ENCODE measurements at regions not wholly inside any gene's neighbourhood (a gene's known extent, or its start where the extent isn't known, plus 50 kb on each side); places are given as distances from the start of the nearest gene placed in this dataset.

DNA sequence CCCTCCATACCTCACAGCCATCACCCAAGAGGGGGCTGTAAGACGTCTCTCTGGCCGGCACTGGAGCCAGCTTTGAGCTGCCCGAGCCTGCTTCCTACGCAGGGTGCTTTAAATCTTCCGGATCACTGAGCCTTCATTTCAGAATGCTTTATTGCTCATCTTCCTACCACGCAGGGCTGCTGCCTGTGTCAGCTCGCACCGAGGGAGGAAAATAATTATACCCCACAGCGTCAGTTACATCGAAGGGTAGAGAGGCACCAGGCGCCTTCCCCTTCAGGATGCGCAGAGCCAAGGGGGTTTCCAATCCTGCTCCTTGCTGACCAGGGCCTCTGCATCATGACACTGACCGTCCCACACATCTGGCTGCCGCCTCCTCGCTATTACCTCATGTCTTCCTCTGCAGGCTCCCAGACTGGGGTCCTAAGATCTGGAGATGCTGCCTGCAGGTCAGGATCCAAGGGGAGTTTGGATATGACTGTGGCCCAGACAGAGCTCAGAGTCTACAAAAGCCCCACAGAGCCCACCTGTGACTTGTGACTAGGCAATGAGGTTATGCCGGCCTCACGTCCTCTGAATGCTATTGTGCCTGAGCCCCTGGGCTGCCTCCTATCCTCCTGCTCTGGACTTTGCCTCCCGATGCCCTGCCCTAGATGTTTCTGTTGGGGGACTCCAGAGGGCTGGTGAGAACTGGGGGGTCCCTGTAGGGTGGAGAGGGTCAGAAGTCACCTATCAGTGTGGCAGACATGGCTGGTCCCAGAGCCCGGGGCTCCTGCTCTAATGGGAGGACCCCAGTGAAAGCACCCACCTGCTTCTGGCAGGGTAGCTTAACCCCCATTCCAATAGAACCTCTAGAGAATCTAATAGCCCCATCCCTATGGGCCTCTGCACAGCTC is 220.3 kb upstream of the RTL1 start:
- Histone ChIP-seq H3K27me3 (ENCODE audit: insufficient read depth, low read length) (peaks cover 11% of the 10 kb centered on the region), H3K9me3 (ENCODE audit: low read depth, low read length) (peaks cover 2% of the 10 kb centered on the region), H3K4me2 (ENCODE audit: insufficient read depth, low read length) (no peak overlapping the region), H3K4me3 (ENCODE audit: insufficient read depth, low read length) (no peak overlapping the region), H2AFZ (ENCODE audit: low read length) (no peak overlapping the region), H3K79me2 (ENCODE audit: insufficient read depth, low read length) (no peaks in the 10 kb centered on the region), H4K20me1 (ENCODE audit: insufficient read depth, low read length) (no peaks in the 10 kb centered on the region), H3K36me3 (ENCODE audit: insufficient read depth, low read length) (no peaks in the 10 kb centered on the region), H3K27ac (ENCODE audit: low read depth, low read length) (no peak overlapping the region), H3K4me1 (ENCODE audit: insufficient read depth, low read length) (peaks cover 6% of the 10 kb centered on the region)
- peak; percentile 72 for DNase-seq (ENCODE audit: insufficient read length, low spot score, missing footprints)
- no peak for TF ChIP-seq CTCF (IDR thresholded peaks at IDR 0.05; ENCODE audit: extremely low read depth, low read depth, low read length)

- Histone ChIP-seq H3K27me3 (ENCODE audit: insufficient read depth, low read length) (peaks cover 20% of the 10 kb centered on the region), H2AFZ (ENCODE audit: low read length) (no peak overlapping the region), H4K20me1 (ENCODE audit: insufficient read depth, low read length) (no peaks in the 10 kb centered on the region), H3K4me2 (ENCODE audit: insufficient read depth, low read length) (no peak overlapping the region), H3K36me3 (ENCODE audit: insufficient read depth, low read length) (no peaks in the 10 kb centered on the region), H3K4me1 (ENCODE audit: insufficient read depth, low read length) (peaks cover 4% of the 10 kb centered on the region), H3K79me2 (ENCODE audit: insufficient read depth, low read length) (no peaks in the 10 kb centered on the region), H3K4me3 (ENCODE audit: insufficient read depth, low read length) (no peak overlapping the region), H3K27ac (ENCODE audit: low read depth, low read length) (no peak overlapping the region), H3K9me3 (ENCODE audit: low read depth, low read length) (peaks cover 2% of the 10 kb centered on the region)
- no peak for DNase-seq (ENCODE audit: insufficient read length, low spot score, missing footprints)
- no peak for TF ChIP-seq CTCF (IDR thresholded peaks at IDR 0.05; ENCODE audit: extremely low read depth, low read depth, low read length)
These were observed 221.3 kb upstream of the RTL1 start for GRCh38 chr14:101124815-101125214.

- Histone ChIP-seq H3K4me2 (ENCODE audit: insufficient read depth, low read length) (no peak overlapping the region), H3K9me3 (ENCODE audit: low read depth, low read length) (peaks cover 2% of the 10 kb centered on the region), H3K79me2 (ENCODE audit: insufficient read depth, low read length) (no peaks in the 10 kb centered on the region), H3K36me3 (ENCODE audit: insufficient read depth, low read length) (no peaks in the 10 kb centered on the region), H4K20me1 (ENCODE audit: insufficient read depth, low read length) (no peaks in the 10 kb centered on the region), H2AFZ (ENCODE audit: low read length) (no peak overlapping the region), H3K27ac (ENCODE audit: low read depth, low read length) (no peak overlapping the region), H3K4me3 (ENCODE audit: insufficient read depth, low read length) (no peak overlapping the region), H3K4me1 (ENCODE audit: insufficient read depth, low read length) (no peaks in the 10 kb centered on the region), H3K27me3 (ENCODE audit: insufficient read depth, low read length) (peaks cover 23% of the 10 kb centered on the region)
- DNase-seq (ENCODE audit: insufficient read length, low spot score, missing footprints), result peak; percentile 29
- TF ChIP-seq CTCF (IDR thresholded peaks at IDR 0.05; ENCODE audit: extremely low read depth, low read depth, low read length), result no peak
These were observed 221.8 kb upstream of the RTL1 start for GRCh38 chr14:101125313-101125712.
